DND-41 (cell line): ENCODE measurements at regions not wholly inside any gene's neighbourhood (a gene's known extent, or its start where the extent isn't known, plus 50 kb on each side); places are given as distances from the start of the nearest gene placed in this dataset.

Source experiments
- ATAC-seq: fragments of 200-7000 bp; cut with Tn5 transposase; 3 replicates; pipeline ENCODE4 v1.9.1; 2021; ENCODE audit warnings: low read depth; ENCODE audit not compliant: insufficient read depth
- DNase-seq: peaks from one replicate; pipeline ENCODE4 v3.0.0-alpha.2; 2020
- H2AFZ ChIP-seq: 2 replicates; pipeline ENCODE4 v1.6.0; 2012; ENCODE audit warnings: low read depth, low read length
- H3K27ac ChIP-seq: 2 replicates; pipeline ENCODE4 v1.5.1; 2012; ENCODE audit warnings: low read length, inconsistent platforms
- H3K27me3 ChIP-seq: fragments of 200-600 bp; sonication (generic); 2 replicates; pipeline ENCODE4 v1.6.0; 2012; ENCODE audit warnings: low read length, mild to moderate bottlenecking, inconsistent platforms; ENCODE audit not compliant: insufficient read depth, poor library complexity
- H3K36me3 ChIP-seq: 2 replicates; pipeline ENCODE4 v1.5.1; 2012; ENCODE audit warnings: low read length, inconsistent platforms; ENCODE audit not compliant: insufficient read depth
- H3K4me1 ChIP-seq: 2 replicates; pipeline ENCODE4 v1.5.1; 2012; ENCODE audit warnings: mild to moderate bottlenecking, low read length; ENCODE audit not compliant: insufficient read depth
- H3K4me2 ChIP-seq: 2 replicates; pipeline ENCODE4 v1.6.0; 2012; ENCODE audit warnings: mild to moderate bottlenecking, moderate library complexity, low read length, inconsistent platforms; ENCODE audit not compliant: insufficient read depth
- H3K4me3 ChIP-seq, 2 experiments: fragments of 200-600 bp in 1 of 2; shearing (Covaris generic) in 1 of 2; 2 replicates each; pipeline ENCODE4 v1.5.1; 2012 to 2016; ENCODE audit warnings: inconsistent platforms in 2 of 2, low read length in 2 of 2, mild to moderate bottlenecking in 2 of 2, low read depth in 1 of 2, moderate library complexity in 1 of 2
- H3K79me2 ChIP-seq: 2 replicates; pipeline ENCODE4 v1.6.0; 2012; ENCODE audit warnings: low read length, inconsistent platforms; ENCODE audit not compliant: insufficient read depth
- H3K9ac ChIP-seq: 2 replicates; pipeline ENCODE4 v1.6.0; 2012; ENCODE audit warnings: low read depth, mild to moderate bottlenecking, inconsistent platforms, low read length, moderate library complexity
- H3K9me3 ChIP-seq: 2 replicates; pipeline ENCODE4 v1.5.1; 2012; ENCODE audit warnings: low read length, moderate library complexity, mild to moderate bottlenecking, inconsistent platforms; ENCODE audit not compliant: insufficient read depth, severe bottlenecking
- H4K20me1 ChIP-seq: 2 replicates; pipeline ENCODE4 v1.6.0; 2012; ENCODE audit warnings: low read length; ENCODE audit not compliant: insufficient read depth
- CTCF ChIP-seq: IDR thresholded peaks from 2 replicates; pipeline ENCODE4 v1.5.1; 2012; ENCODE audit warnings: borderline replicate concordance, low read length, moderate library complexity, mild to moderate bottlenecking; ENCODE audit not compliant: poor library complexity, severe bottlenecking; ENCODE audit errors: extremely low read depth
- EZH2 ChIP-seq: IDR thresholded peaks from 3 replicates; pipeline ENCODE4 v1.6.1; 2012; ENCODE audit warnings: borderline replicate concordance, low read depth, mild to moderate bottlenecking, moderate library complexity, low read length, inconsistent platforms; ENCODE audit not compliant: severe bottlenecking

- no peak for ATAC-seq
- Histone ChIP-seq H3K4me3 (no peak overlapping the region), H3K4me2 (no peak overlapping the region), H3K9ac (no peak overlapping the region), H3K79me2 (no peaks in the 10 kb centered on the region), H3K4me1 (no peaks in the 10 kb centered on the region), H3K27ac (no peak overlapping the region), H3K9me3 (no peaks in the 10 kb centered on the region), H2AFZ (no peak overlapping the region), H3K27me3 (peaks cover 5% of the 10 kb centered on the region), H3K36me3 (no peaks in the 10 kb centered on the region), H4K20me1 (no peaks in the 10 kb centered on the region)
- no peak for DNase-seq
- no peak for TF ChIP-seq CTCF
- TF ChIP-seq EZH2: no peak
Observed at GRCh38 chr17:31731118-31731517, 127.9 kb downstream of the COPRS start.

- ATAC-seq (no peak), DNase-seq (no peak)
- H3K27me3 ChIP-seq: peaks cover 5% of the 10 kb centered on the region
- no peaks in the 10 kb centered on the region for H4K20me1 ChIP-seq
- H3K27ac ChIP-seq: no peak overlapping the region
- no peaks in the 10 kb centered on the region for H3K9me3 ChIP-seq
- H3K79me2 ChIP-seq: no peaks in the 10 kb centered on the region
- no peak overlapping the region for H3K9ac ChIP-seq
- H3K4me1 ChIP-seq: no peaks in the 10 kb centered on the region
- TF ChIP-seq CTCF (no peak), EZH2 (no peak)
- no peak overlapping the region for H3K4me2 ChIP-seq
- no peaks in the 10 kb centered on the region for H3K36me3 ChIP-seq
- no peak overlapping the region for H2AFZ ChIP-seq
- no peak overlapping the region for H3K4me3 ChIP-seq
Observed at GRCh38 chr17:31726980-31727427, 132.0 kb downstream of the COPRS start.

- Histone ChIP-seq H3K4me3 (no peak overlapping the region), H4K20me1 (no peaks in the 10 kb centered on the region), H2AFZ (no peak overlapping the region), H3K27me3 (peaks cover 5% of the 10 kb centered on the region), H3K36me3 (no peaks in the 10 kb centered on the region), H3K4me1 (no peaks in the 10 kb centered on the region), H3K79me2 (no peaks in the 10 kb centered on the region), H3K27ac (no peak overlapping the region), H3K4me2 (no peak overlapping the region), H3K9me3 (no peaks in the 10 kb centered on the region), H3K9ac (no peak overlapping the region)
- no peak for TF ChIP-seq CTCF
- TF ChIP-seq EZH2: no peak
- no peak for ATAC-seq
- no peak for DNase-seq
Observed at GRCh38 chr17:31724619-31725018, 134.4 kb downstream of the COPRS start.

- H2AFZ ChIP-seq: no peak overlapping the region
- peaks cover 5% of the 10 kb centered on the region for H3K27me3 ChIP-seq
- H3K4me3 ChIP-seq: no peak overlapping the region
- no peak overlapping the region for H3K4me2 ChIP-seq
- ATAC-seq (no peak), DNase-seq (no peak)
- no peaks in the 10 kb centered on the region for H3K79me2 ChIP-seq
- no peak overlapping the region for H3K27ac ChIP-seq
- TF ChIP-seq EZH2 (no peak), CTCF (no peak)
- H3K9ac ChIP-seq: no peak overlapping the region
- no peaks in the 10 kb centered on the region for H3K36me3 ChIP-seq
- no peaks in the 10 kb centered on the region for H3K9me3 ChIP-seq
- no peaks in the 10 kb centered on the region for H4K20me1 ChIP-seq
- no peaks in the 10 kb centered on the region for H3K4me1 ChIP-seq
Observed at GRCh38 chr17:31724026-31724425, 135.0 kb downstream of the COPRS start.
